ENCODE measurements at regions not wholly inside any gene's neighbourhood (a gene's known extent, or its start where the extent isn't known, plus 50 kb on each side); places are given as distances from the start of the nearest gene placed in this dataset.

- DNase-seq = no peak
These were observed 799.9 kb upstream of the TYRP1 start for GRCh38 chr9:11893331-11893730.

- DNase-seq = no peak
These were observed 799.0 kb upstream of the TYRP1 start for GRCh38 chr9:11894136-11894535.

GRCh38 chr9:11902610-11903009 lies 790.6 kb upstream of the TYRP1 start:
- DNase-seq = no peak

GRCh38 chr9:11915699-11916098 lies 777.5 kb upstream of the TYRP1 start:
- no peak for DNase-seq

GRCh38 chr9:11928871-11929321 lies 764.3 kb upstream of the TYRP1 start:
- DNase-seq = no peak

DNA sequence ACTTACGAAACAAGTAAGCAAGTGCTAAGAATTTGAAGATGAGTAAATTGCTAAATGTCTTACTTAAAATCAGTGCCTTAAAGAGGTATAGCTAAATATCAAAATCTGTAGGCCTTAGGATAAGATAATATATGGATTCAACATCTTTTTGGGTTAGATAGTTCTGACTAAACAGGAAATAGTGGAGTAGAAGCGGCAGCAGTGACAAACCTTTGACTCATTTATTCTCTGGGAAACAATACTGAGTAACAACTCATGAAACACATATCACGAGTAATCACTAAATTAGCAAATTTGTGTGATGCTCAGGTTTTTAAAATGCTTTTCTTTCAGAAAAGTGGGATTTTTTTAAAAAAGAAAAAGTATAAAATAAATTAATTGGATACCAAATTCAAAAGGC lies 762.1 kb upstream of the TYRP1 start:
- no peak for DNase-seq

DNA sequence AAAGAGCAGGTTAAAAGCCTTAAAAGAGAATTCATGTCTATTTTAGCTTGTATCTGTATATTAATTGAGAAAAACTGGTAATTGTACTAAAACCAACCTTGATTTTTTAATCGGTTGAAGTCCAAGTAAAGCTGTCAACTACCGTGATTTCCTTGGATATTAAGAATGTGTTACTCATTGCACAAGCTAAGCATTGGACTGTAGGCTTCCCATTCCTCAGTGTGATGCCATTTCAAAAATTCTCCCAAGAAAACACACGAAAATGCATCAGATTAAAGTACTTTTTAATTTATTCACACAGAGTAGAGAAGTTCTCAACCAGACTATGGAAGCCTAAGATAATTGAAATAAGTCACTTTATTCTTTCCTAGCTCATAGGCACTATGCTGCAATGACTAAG lies 761.4 kb upstream of the TYRP1 start:
- no peak for DNase-seq

- no peak for DNase-seq
These were observed 759.3 kb upstream of the TYRP1 start for GRCh38 chr9:11933926-11934325.

DNA sequence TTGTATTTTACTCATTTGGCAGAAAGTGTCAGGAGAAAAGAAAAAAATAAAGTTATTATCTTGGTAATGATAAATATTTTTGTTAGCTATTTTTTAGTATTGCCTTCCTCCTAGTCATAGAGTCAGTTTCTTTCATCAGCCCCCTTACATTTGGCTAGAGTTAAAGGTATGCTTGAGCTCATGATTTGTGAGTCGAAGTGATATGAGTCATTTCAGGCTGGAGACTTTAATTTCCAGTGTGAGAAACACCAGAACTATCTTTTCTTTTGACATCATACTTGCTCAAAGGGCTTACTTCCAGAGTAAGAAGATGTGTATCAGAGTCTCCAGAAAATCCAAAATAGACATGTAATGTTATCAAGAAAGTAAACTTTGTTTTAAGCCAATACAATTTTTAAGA lies 746.7 kb upstream of the TYRP1 start:
- DNase-seq = no peak

- DNase-seq = no peak
These were observed 730.9 kb upstream of the TYRP1 start for GRCh38 chr9:11962327-11962726.

- DNase-seq = no peak
These were observed 726.4 kb upstream of the TYRP1 start for GRCh38 chr9:11966786-11967185.

DNA sequence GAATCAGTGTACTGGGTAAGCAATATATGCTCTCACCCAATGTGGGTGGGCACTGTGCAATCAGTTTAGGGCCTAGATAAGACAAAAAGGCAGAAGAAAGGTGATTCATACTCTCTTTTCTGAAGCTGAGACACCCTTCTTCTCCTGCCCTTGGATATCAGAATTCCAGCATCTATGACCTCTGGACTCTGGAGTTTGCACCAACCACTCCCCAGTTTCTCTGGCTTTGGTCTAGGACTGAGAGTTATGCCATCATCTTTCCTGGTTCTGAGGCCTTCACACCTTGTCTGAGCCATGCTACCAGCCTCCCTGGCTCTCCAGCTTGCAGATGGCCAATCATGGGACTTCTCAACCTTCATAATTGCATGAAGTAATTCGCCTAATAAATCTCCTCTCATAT lies 724.6 kb upstream of the TYRP1 start:
- no peak for DNase-seq

DNA sequence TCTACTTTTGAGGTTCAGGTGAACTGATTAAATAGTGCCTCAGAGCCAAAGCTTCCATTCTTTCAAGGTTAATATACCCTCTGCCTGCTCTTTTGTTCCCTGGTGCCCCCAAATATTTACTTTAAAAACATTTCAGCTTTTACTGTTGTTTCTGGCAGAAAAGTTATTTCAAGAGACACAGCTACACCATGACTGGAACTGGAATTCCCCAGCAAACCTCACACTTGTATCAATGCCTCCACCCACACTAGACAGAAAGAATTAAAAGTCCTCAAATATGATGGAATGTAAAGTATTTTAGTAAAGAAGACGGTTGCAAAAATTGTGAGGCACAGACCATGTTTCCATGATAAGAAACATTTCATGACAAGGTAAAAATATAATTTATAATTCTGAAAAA lies 720.2 kb upstream of the TYRP1 start:
- DNase-seq = no peak

DNA sequence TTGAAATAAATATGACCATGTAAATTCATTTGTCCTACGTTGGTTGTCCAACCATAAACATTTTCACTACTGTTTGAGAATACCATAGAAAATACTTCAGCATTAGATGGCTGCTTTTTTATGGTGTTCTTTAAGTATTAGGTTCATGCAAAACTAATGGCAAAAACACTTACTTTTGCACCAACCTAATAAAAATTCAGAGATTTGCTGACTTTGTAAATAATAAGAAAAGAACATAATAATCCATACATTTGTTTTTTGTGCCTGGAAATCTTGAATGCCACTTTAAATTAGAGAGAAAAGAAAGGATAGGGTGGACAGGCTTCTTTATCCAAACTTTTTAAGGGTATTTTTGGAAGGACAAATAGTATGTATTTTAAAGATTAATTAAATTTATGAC lies 719.7 kb upstream of the TYRP1 start:
- no peak for DNase-seq

DNA sequence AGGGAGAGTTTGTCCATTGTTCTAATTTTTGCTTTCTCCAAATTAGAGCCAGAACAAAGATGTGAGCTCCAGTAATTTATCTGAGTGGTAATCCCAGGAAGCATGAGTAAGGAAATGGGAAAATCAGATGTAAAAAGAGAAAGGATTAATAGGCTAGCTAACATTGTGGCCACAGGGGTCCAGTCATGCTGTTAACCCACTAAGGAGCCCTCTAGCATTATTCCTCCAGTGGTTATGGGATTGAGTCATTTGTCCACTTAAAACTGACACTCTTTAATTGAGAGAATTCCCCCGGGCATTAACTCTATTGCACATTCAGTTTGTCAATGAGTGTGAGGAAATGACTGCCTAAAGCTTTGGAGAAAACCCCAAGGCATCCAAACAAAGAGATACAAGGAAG lies 700.3 kb upstream of the TYRP1 start:
- no peak for DNase-seq

GRCh38 chr9:12014488-12014887 lies 678.7 kb upstream of the TYRP1 start:
- DNase-seq = no peak

DNA sequence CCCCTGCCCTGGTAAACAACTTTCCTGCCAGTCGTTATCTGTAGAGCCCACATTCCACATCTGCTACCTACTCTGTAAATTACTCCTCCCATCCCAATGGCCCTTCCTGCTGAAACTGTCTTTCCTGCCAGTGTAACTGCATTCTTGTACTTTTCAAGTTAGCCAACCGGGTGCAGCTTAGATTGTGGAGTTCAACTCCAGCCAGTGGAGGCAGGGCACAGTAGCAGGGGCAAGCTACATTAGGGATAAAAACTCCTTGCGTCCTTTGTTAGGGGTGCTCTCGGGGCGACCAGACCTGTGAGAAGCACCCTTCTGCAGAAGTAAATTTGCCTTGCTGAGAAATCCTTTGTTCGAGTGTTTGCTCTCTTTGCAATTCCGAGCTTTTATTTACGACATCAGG lies 639.0 kb upstream of the TYRP1 start:
- DNase-seq = no peak

- no peak for DNase-seq
These were observed 636.3 kb upstream of the TYRP1 start for GRCh38 chr9:12056874-12057273.

GRCh38 chr9:12060067-12060466 lies 633.1 kb upstream of the TYRP1 start:
- DNase-seq = no peak

GRCh38 chr9:12060811-12061210 lies 632.4 kb upstream of the TYRP1 start:
- no peak for DNase-seq

DNA sequence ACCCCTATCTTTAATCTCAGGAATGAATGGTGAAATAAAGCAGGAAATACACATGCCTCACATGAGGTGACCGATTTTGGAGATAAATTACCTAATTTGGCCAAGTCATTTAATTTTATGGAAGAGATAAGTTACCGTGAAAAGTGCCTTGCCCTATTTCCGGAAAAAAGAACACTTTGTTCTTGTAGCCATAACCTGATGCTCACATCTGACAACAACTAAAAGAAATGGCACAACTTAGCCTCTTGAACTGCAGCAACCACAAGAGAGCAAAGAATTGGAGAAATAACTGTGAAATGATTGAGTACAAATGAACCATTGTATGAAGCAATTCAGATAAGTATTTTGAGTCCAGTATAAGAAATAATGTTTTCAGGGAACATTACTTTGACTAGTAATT lies 628.1 kb upstream of the TYRP1 start:
- no peak for DNase-seq

DNA sequence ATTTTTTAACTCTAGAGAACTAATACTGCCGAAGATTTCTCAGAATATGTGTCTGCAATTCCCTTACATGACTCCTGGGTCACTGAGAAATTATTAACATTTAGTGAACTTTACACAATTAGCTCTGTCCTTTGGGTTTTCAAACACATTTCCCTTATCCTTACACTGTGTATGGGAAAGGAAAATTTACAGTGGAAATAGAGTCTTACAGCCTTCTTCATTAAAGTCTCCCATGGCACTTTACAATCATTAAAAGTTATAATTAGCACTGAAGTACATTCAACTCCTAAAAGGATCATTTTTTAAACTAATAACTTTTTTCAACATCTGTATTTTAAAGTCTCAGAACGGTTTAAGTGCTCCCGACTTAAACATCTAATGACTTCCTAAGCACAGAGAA lies 627.5 kb upstream of the TYRP1 start:
- DNase-seq = no peak

- no peak for DNase-seq
These were observed 626.6 kb upstream of the TYRP1 start for GRCh38 chr9:12066455-12067035.

DNA sequence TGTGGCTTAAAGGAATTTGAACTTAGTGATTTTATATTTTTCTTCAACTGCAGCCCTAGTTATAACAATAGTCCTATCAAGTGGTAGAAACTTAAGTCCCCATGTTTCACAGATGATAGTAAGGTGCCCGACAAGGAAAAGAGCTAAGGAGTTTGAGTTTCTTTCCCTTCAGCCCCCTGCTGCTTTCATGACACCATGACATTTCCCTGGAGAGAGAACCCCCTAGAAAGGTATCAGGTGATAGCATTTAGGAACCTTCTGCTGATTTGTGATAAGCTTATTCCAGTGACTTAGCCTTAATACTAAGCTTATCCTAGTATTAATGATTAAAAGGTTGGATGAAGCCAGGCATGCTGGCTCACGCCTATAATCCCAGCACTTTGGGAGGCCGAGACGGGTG lies 623.8 kb upstream of the TYRP1 start:
- DNase-seq = no peak
